ENCODE measurements at regions not wholly inside any gene's neighbourhood (a gene's known extent, or its start where the extent isn't known, plus 50 kb on each side); places are given as distances from the start of the nearest gene placed in this dataset.
A peak's percentile ranks its signal among the peaks of the same experiment; 100 is the strongest.
"Not testable (repeated sequence)": the region's sequence is repeated elsewhere in the genome, so short reads cannot be mapped to it uniquely, and the experiment has no call there.

DNA sequence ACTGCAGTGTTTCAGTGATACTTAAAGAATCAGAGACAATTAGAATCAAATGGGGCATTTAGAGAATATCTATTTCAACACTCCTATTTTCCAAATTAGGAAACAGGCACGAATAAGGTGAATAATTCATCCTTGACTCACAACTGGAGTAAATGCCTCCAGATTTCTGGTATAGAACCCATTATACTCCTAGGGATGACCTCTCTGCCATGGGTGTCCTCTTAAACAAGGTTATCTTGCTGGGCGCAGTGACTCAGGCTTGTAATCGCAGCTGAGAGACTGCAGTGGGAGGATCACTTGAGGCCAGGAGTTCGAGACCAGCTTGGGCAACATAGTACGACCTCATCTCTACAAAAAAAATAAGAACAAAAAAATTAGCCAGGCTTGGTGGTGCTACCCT is 139.8 kb upstream of the ELAC2 start:
- Histone ChIP-seq H3K4me1 (ENCODE audit: control insufficient read depth, insufficient read depth, low read length) (no peaks in the 10 kb centered on the region), H3K36me3 (ENCODE audit: control insufficient read depth, insufficient read depth, low read length) (no peaks in the 10 kb centered on the region), H3K9me3 (ENCODE audit: control insufficient read depth, insufficient read depth, low read length) (no peaks in the 10 kb centered on the region), H3K27ac (ENCODE audit: low read length) (no peak overlapping the region), H3K27me3 (ENCODE audit: control insufficient read depth, insufficient read depth, low read length) (no peaks in the 10 kb centered on the region), H3K4me3 (ENCODE audit: low read length) (no peak overlapping the region)
- no peak for DNase-seq (ENCODE audit: low read depth, low spot score)
- no CpG with 5 or more reads among the region's 5 CpGs for WGBS (ENCODE audit: insufficient coverage, insufficient read length)

DNA sequence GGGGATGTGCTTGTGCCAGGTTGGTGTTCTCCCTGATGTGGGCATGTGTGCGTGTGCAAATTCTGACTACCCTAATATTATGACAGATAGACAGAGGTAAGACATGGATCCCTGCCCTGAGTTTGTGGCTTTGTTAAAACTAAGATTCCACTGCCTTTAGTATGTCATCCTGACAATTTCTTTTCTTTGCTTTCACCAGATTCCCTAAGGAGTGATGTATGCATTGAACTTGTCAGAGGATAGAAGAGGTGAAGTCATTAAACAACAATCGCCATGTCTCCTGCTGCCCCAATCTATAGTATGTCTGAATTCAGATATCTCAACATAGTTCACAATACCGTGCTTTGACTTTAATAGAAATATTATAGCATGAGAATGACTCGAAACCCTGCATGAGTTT is 137.1 kb upstream of the ELAC2 start:
- DNase-seq (ENCODE audit: low read depth, low spot score), result no peak
- H3K27me3 ChIP-seq (ENCODE audit: control insufficient read depth, insufficient read depth, low read length), result no peaks in the 10 kb centered on the region
- WGBS (ENCODE audit: insufficient coverage, insufficient read length), result no CpG with 5 or more reads among the region's 4 CpGs
- H3K4me3 ChIP-seq (ENCODE audit: low read length), result no peak overlapping the region
- no peaks in the 10 kb centered on the region for H3K4me1 ChIP-seq (ENCODE audit: control insufficient read depth, insufficient read depth, low read length)
- H3K9me3 ChIP-seq (ENCODE audit: control insufficient read depth, insufficient read depth, low read length), result no peaks in the 10 kb centered on the region
- H3K36me3 ChIP-seq (ENCODE audit: control insufficient read depth, insufficient read depth, low read length), result no peaks in the 10 kb centered on the region
- H3K27ac ChIP-seq (ENCODE audit: low read length), result no peak overlapping the region

DNA sequence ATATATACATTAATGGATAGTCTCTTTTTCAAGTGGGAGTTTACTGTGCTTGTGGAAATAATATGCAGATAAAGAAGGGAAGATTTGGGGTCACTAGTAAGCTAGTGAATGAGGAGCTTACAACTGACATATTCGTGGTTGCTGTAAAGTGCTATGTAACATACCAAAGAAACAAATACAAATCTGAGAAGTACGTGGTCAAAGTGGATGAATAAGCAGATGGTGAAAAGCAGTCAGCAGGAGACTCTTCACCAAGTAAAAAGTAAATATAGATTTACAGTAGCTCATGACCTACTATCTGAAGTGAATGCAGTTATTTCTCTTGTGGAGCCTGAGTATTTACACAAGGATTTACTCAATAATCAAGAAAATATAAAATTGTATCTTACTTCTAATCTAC is 136.6 kb upstream of the ELAC2 start:
- no CpG with 5 or more reads among the region's 2 CpGs for WGBS (ENCODE audit: insufficient coverage, insufficient read length)
- Histone ChIP-seq H3K4me1 (ENCODE audit: control insufficient read depth, insufficient read depth, low read length) (no peaks in the 10 kb centered on the region), H3K9me3 (ENCODE audit: control insufficient read depth, insufficient read depth, low read length) (no peaks in the 10 kb centered on the region), H3K27ac (ENCODE audit: low read length) (no peak overlapping the region), H3K36me3 (ENCODE audit: control insufficient read depth, insufficient read depth, low read length) (no peaks in the 10 kb centered on the region), H3K27me3 (ENCODE audit: control insufficient read depth, insufficient read depth, low read length) (no peaks in the 10 kb centered on the region), H3K4me3 (ENCODE audit: low read length) (no peak overlapping the region)
- no peak for DNase-seq (ENCODE audit: low read depth, low spot score)

DNA sequence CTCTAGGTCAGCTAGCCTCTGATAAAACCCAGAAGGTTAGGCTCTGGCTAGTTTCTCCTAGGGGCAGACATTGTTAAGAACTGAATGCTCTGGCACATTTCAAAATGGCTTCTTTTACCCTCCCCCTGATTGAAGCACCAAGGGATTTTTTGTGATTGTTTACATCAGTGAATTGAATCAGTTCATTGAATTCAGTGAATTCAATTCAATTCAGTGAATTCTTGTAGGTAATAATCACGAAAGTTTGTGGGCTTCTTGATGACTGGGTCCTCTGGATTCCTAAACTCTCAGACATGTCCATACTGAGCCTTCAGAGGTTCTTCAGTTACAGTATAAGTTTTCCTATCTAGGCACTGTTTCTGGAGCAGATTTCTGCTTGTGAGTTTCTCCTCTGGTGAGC is 135.2 kb upstream of the ELAC2 start:
- WGBS (ENCODE audit: insufficient coverage, insufficient read length), result no CpG with 5 or more reads among the region's 1 CpG
- Histone ChIP-seq H3K4me1 (ENCODE audit: control insufficient read depth, insufficient read depth, low read length) (no peaks in the 10 kb centered on the region), H3K27ac (ENCODE audit: low read length) (no peak overlapping the region), H3K36me3 (ENCODE audit: control insufficient read depth, insufficient read depth, low read length) (no peaks in the 10 kb centered on the region), H3K4me3 (ENCODE audit: low read length) (no peak overlapping the region), H3K27me3 (ENCODE audit: control insufficient read depth, insufficient read depth, low read length) (no peaks in the 10 kb centered on the region), H3K9me3 (ENCODE audit: control insufficient read depth, insufficient read depth, low read length) (no peaks in the 10 kb centered on the region)
- DNase-seq (ENCODE audit: low read depth, low spot score), result no peak

DNA sequence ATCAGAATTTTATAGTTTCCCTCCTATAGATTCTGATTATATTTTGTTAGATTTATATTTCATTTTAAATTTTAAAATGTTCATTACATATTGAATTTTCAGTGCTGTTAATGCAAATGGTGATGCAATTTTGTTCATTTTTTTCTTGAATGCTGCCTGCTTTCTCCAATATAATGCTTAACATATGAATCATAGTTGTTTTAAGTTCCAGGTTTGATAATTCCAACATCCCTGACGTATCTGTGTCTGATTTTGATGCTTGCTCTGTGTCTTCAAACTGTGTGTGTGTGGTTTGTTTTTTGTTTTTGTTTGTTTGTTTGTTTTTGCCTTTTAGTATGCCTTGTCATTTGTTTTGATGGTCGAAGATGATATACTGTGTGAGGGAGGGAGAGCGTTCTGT is 134.7 kb upstream of the ELAC2 start:
- no peak overlapping the region for H3K27ac ChIP-seq (ENCODE audit: low read length)
- H3K9me3 ChIP-seq (ENCODE audit: control insufficient read depth, insufficient read depth, low read length), result no peaks in the 10 kb centered on the region
- H3K36me3 ChIP-seq (ENCODE audit: control insufficient read depth, insufficient read depth, low read length), result no peaks in the 10 kb centered on the region
- H3K27me3 ChIP-seq (ENCODE audit: control insufficient read depth, insufficient read depth, low read length), result no peaks in the 10 kb centered on the region
- H3K4me1 ChIP-seq (ENCODE audit: control insufficient read depth, insufficient read depth, low read length), result no peaks in the 10 kb centered on the region
- DNase-seq (ENCODE audit: low read depth, low spot score), result no peak
- WGBS (ENCODE audit: insufficient coverage, insufficient read length), result no CpG with 5 or more reads among the region's 3 CpGs
- H3K4me3 ChIP-seq (ENCODE audit: low read length), result no peak overlapping the region

DNA sequence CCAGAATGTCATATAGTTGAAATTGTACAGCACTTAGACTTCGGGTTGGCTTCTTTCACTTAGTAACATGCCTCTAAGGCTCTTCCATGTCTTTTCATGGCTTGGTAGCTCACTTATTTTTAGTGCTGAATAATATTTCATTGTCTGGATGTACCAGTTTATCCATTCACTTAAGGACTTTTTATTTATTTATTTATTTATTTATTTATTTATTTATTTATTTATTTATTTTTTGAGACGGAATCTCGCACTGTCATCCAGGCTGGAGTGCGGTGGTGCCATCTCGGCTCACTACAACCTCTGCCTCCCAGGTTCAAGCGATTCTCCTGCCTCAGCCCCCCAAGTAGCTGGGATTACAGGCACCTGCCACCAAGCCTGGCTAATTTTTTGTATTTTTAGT is 132.9 kb upstream of the ELAC2 start:
- no CpG with 5 or more reads among the region's 6 CpGs for WGBS (ENCODE audit: insufficient coverage, insufficient read length)

DNA sequence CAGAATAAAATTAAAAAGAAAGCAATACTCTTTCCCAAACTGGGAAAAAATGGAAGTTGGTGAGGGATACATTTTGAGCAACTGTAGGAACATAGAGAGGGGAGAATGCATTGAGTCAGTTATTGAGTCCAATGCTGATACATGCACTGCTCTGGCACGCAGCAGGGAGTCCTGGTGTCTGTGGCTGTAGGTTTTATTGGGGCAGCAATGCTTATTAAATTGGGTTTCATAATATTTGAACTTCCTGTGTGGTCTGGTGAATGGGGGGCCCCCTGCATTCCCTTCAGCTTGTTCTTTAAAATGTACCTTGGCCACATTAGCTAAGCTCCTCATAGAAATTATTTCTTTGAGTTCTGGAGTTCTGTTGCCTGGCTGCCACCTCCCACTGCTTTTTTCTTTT is 125.2 kb upstream of the ELAC2 start:
- no peak for DNase-seq (ENCODE audit: low read depth, low spot score)
- Histone ChIP-seq H3K27ac (ENCODE audit: low read length) (no peak overlapping the region), H3K4me3 (ENCODE audit: low read length) (no peak overlapping the region), H3K36me3 (ENCODE audit: control insufficient read depth, insufficient read depth, low read length) (no peaks in the 10 kb centered on the region), H3K4me1 (ENCODE audit: control insufficient read depth, insufficient read depth, low read length) (peaks cover 2% of the 10 kb centered on the region; the same call in 1 of the 2 replicates), H3K9me3 (ENCODE audit: control insufficient read depth, insufficient read depth, low read length) (0 out of 2 replicates have a peak, but pooled peaks cover 2% of the 10 kb centered on the region), H3K27me3 (ENCODE audit: control insufficient read depth, insufficient read depth, low read length) (no peaks in the 10 kb centered on the region)
- WGBS (ENCODE audit: insufficient coverage, insufficient read length), result no CpG with 5 or more reads among the region's 1 CpG

More for the DNA sequence above, 132.9 kb upstream of the ELAC2 start:
- H3K27me3 ChIP-seq (ENCODE audit: control insufficient read depth, insufficient read depth, low read length); DNase-seq (ENCODE audit: low read depth, low spot score); H3K27ac ChIP-seq (ENCODE audit: low read length); H3K4me3 ChIP-seq (ENCODE audit: low read length); H3K9me3 ChIP-seq (ENCODE audit: control insufficient read depth, insufficient read depth, low read length); H3K4me1 ChIP-seq (ENCODE audit: control insufficient read depth, insufficient read depth, low read length); H3K36me3 ChIP-seq (ENCODE audit: control insufficient read depth, insufficient read depth, low read length): not testable (repeated sequence)

DNA sequence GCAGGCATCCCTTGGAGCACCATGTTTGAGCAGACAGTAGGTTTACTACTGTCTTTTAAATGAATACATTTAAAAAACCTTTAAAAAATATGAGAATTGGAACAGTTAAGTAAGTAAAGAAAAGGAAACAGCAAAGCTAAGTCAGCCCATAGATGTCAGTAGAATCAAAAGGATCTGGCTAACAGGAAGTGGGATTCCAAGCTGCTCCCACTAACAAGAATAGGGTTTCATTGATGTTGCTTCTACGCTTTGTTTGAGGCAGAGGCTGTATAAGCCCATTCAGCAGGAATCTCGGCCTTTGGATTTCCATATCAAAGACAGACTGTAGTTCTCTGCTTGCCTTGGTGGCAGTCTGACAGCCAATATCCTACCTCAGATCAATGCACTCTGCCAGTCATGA is 122.9 kb upstream of the ELAC2 start:
- 0 out of 2 replicates have a peak, but pooled peaks cover 2% of the 10 kb centered on the region for H3K9me3 ChIP-seq (ENCODE audit: control insufficient read depth, insufficient read depth, low read length)
- no CpG with 5 or more reads among the region's 2 CpGs for WGBS (ENCODE audit: insufficient coverage, insufficient read length)
- DNase-seq (ENCODE audit: low read depth, low spot score), result peak; percentile 67
- no peak overlapping the region for H3K4me3 ChIP-seq (ENCODE audit: low read length)
- peaks cover 2% of the 10 kb centered on the region; the same call in 1 of the 2 replicates for H3K4me1 ChIP-seq (ENCODE audit: control insufficient read depth, insufficient read depth, low read length)
- no peak overlapping the region for H3K27ac ChIP-seq (ENCODE audit: low read length)
- no peaks in the 10 kb centered on the region for H3K36me3 ChIP-seq (ENCODE audit: control insufficient read depth, insufficient read depth, low read length)
- H3K27me3 ChIP-seq (ENCODE audit: control insufficient read depth, insufficient read depth, low read length), result no peaks in the 10 kb centered on the region

DNA sequence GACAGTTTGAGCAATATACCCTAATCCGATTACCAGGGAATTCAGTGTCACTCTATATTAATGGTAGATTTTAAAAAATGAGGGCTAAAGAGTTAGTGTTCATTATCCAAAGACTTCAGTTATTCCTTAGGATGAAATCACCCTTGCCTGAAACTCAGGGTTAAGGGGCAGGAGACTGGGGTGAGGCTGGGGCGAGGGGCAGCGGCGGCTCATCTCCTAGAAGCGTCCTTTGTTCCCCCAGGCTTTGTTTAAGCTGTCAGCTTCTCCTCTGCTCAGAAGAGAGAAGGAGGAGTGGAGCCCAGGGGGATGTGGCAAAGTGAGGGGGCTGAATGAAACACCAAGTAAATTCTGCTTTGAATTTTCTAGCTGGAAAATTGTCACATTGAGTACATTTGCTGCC is 117.7 kb upstream of the ELAC2 start:
- DNase-seq (ENCODE audit: low read depth, low spot score), result no peak
- Histone ChIP-seq H3K36me3 (ENCODE audit: control insufficient read depth, insufficient read depth, low read length) (no peaks in the 10 kb centered on the region), H3K4me1 (ENCODE audit: control insufficient read depth, insufficient read depth, low read length) (no peaks in the 10 kb centered on the region), H3K9me3 (ENCODE audit: control insufficient read depth, insufficient read depth, low read length) (0 out of 2 replicates have a peak, but pooled peaks cover 2% of the 10 kb centered on the region), H3K27me3 (ENCODE audit: control insufficient read depth, insufficient read depth, low read length) (no peaks in the 10 kb centered on the region), H3K27ac (ENCODE audit: low read length) (no peak overlapping the region), H3K4me3 (ENCODE audit: low read length) (no peak overlapping the region)
- WGBS (ENCODE audit: insufficient coverage, insufficient read length), result no CpG with 5 or more reads among the region's 5 CpGs

DNA sequence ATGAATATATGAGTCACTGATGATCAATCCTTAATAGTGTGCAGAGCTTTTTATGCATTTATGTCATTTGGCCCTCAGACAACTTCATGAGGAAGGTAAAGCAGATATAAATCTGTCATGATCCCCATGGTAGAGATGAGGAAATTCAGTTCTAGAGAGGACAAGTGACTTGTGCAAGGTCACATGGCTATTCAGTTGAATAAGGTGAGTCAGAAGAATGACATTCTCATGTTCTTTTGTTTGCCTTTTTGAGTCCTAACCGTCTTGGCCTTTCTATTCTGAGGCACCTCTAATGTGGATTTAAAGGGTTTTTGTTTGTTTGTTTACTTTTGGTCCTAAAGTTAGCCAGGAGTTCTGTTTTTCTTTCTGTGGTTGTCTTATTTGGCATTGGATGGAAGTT is 116.2 kb upstream of the ELAC2 start:
- Histone ChIP-seq H3K4me3 (ENCODE audit: low read length) (no peak overlapping the region), H3K36me3 (ENCODE audit: control insufficient read depth, insufficient read depth, low read length) (no peaks in the 10 kb centered on the region), H3K27me3 (ENCODE audit: control insufficient read depth, insufficient read depth, low read length) (no peaks in the 10 kb centered on the region), H3K27ac (ENCODE audit: low read length) (no peak overlapping the region), H3K4me1 (ENCODE audit: control insufficient read depth, insufficient read depth, low read length) (no peaks in the 10 kb centered on the region), H3K9me3 (ENCODE audit: control insufficient read depth, insufficient read depth, low read length) (0 out of 2 replicates have a peak, but pooled peaks cover 2% of the 10 kb centered on the region)
- DNase-seq (ENCODE audit: low read depth, low spot score), result no peak
- WGBS (ENCODE audit: insufficient coverage, insufficient read length), result no CpG with 5 or more reads among the region's 1 CpG

DNA sequence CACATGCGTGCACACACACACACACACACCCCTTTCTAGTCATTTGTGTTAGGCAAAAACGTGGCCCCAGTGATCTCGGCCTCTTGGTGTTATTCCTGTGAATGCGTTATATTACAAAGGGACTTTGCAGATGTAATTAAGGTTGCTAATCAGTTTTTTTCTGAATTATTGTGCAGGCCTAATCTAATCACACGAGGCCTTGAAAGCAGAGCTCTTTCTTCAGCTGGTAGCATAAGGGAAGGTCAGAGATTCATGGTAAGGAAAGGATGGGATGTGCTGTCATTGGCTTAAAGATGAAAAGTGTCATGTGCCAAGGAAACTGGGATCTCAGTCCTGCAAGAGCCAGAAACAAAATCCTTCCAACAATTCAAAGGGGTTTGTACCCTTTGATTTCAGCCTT is 113.4 kb upstream of the ELAC2 start:
- no CpG with 5 or more reads among the region's 5 CpGs for WGBS (ENCODE audit: insufficient coverage, insufficient read length)
- H3K4me1 ChIP-seq (ENCODE audit: control insufficient read depth, insufficient read depth, low read length), result no peaks in the 10 kb centered on the region
- H3K27me3 ChIP-seq (ENCODE audit: control insufficient read depth, insufficient read depth, low read length), result no peaks in the 10 kb centered on the region
- no peaks in the 10 kb centered on the region for H3K36me3 ChIP-seq (ENCODE audit: control insufficient read depth, insufficient read depth, low read length)
- H3K4me3 ChIP-seq (ENCODE audit: low read length), result no peak overlapping the region
- no peak overlapping the region for H3K27ac ChIP-seq (ENCODE audit: low read length)
- H3K9me3 ChIP-seq (ENCODE audit: control insufficient read depth, insufficient read depth, low read length), result no peaks in the 10 kb centered on the region
- DNase-seq (ENCODE audit: low read depth, low spot score), result no peak

All from iPS DF 6.9 (cell line).